Natural killer cell (primary cell): ENCODE measurements at regions not wholly inside any gene's neighbourhood (a gene's known extent, or its start where the extent isn't known, plus 50 kb on each side); places are given as distances from the start of the nearest gene placed in this dataset.

ENCODE experiments used
- ATAC-seq, 3 donors: fragments of 150-1000 bp in 2 of 3; fragments of 200-7000 bp in 1 of 3; cut with Tn5 transposase; 1 replicate in 1 of 3; 2 replicates in 2 of 3; pipeline ENCODE4 v1.10.0; 2021; ENCODE audit warnings: mild to moderate bottlenecking in 2 of 3, moderate library complexity in 2 of 3
- DNase-seq, 2 donors: peaks; one replicate each; pipeline versions ENCODE4 v3.0.0 to v3.0.0-alpha.2; 2013 to 2021; ENCODE audit warnings: mixed read lengths in 1 of 2
- H3K27ac ChIP-seq: one replicate; pipeline ENCODE4 v1.5.1; 2013; ENCODE audit warnings: mild to moderate bottlenecking, low read length
- H3K27me3 ChIP-seq: one replicate; pipeline ENCODE4 v1.6.1; 2013; ENCODE audit warnings: low read length; ENCODE audit not compliant: control insufficient read depth, insufficient read depth
- H3K36me3 ChIP-seq: one replicate; pipeline ENCODE4 v1.6.1; 2013; ENCODE audit warnings: low read length; ENCODE audit not compliant: control insufficient read depth, insufficient read depth
- H3K4me1 ChIP-seq: one replicate; pipeline ENCODE4 v1.6.1; 2013; ENCODE audit warnings: low read length; ENCODE audit not compliant: control insufficient read depth, insufficient read depth
- H3K4me3 ChIP-seq: one replicate; pipeline ENCODE4 v1.5.1; 2013; ENCODE audit warnings: low read length
- H3K9me3 ChIP-seq: one replicate; pipeline ENCODE4 v1.6.1; 2013; ENCODE audit warnings: low read length; ENCODE audit not compliant: control insufficient read depth, insufficient read depth
- H3K27ac Mint-ChIP-seq, 2 donors: one replicate each; pipeline ENCODE4 v1.8.0; 2022; ENCODE audit warnings: mild to moderate bottlenecking in 2 of 2, mixed read lengths in 2 of 2, moderate library complexity in 1 of 2
- H3K27me3 Mint-ChIP-seq, 2 donors: one replicate each; pipeline ENCODE4 v1.8.0; 2022; ENCODE audit warnings: low read depth in 2 of 2, mixed read lengths in 2 of 2
- H3K36me3 Mint-ChIP-seq: one replicate; pipeline ENCODE4 v1.8.0; 2022; ENCODE audit warnings: mixed read lengths
- H3K4me1 Mint-ChIP-seq, 2 donors: one replicate each; pipeline ENCODE4 v1.8.0; 2022; ENCODE audit warnings: mixed read lengths in 2 of 2
- H3K4me3 Mint-ChIP-seq: one replicate; pipeline ENCODE4 v1.8.0; 2022; ENCODE audit warnings: mild to moderate bottlenecking, moderate library complexity, mixed read lengths
- H3K9me3 Mint-ChIP-seq, 2 donors: one replicate each; pipeline ENCODE4 v1.8.0; 2022; ENCODE audit warnings: mixed read lengths in 2 of 2
- WGBS: methylation state at CpG from one replicate; pipeline ENCODE4 v1.1.7; 2013; ENCODE audit warnings: missing lambda C conversion rate; ENCODE audit not compliant: insufficient coverage; 5-methylcytosine and 5-hydroxymethylcytosine counted together
- intact Hi-C: fragments of 100-400 bp; cut with micrococcal nuclease; formaldehyde crosslinking; loops from one replicate; pipeline ENCODE4 v1.14.2; 2022
- TF ChIP-seq, protein P1 (sequence below): fragments of 200-600 bp; IDR thresholded peaks from one replicate; pipeline ENCODE4 v1.8.0; 2022; ENCODE audit warnings: antibody characterized with exemption

DNA sequence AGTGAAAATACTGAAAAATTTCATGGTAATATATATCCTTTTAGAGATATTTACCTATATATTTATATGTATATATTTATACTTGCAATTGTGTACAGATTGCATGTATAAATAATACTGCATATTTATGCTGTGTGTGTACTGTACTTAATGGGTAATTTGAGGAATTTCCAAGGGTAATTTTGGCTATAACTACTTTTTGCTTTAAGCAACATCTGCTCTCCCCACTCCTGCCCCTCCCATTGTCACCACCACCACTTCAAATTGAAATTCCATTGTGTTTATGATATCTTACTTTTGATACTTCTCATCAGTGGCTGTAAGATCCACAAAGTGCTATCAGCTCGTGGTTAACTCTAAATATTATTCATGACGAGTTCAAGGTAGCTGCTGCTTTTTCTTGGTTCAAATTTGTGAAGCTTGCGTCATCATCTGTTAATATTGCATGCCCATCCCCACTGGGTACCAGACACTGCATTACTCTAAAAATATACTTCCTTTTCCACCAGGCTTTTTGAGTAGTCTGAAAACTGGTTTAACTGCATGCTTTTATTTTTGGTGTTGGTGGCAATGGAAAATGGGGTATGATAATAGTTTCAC lies 91.7 kb upstream of the MITF start:
- Mint-ChIP-seq H3K27ac (no peak overlapping the region), H3K4me1 (no peaks in the 10 kb centered on the region), H3K27me3 (no peaks in the 10 kb centered on the region), H3K9me3 (no peaks in the 10 kb centered on the region), H3K4me3 (no peak overlapping the region), H3K36me3 (no peaks in the 10 kb centered on the region)
- 21% methylated on average over 3 of the region's 3 CpGs for WGBS
- H3K36me3 ChIP-seq = no peaks in the 10 kb centered on the region
- intact Hi-C loops = no loop called here
- no peak for DNase-seq
- no peak overlapping the region for H3K27ac ChIP-seq
- H3K4me3 ChIP-seq = no peak overlapping the region
- H3K27me3 ChIP-seq = no peaks in the 10 kb centered on the region
- TF ChIP-seq, protein P1, sequence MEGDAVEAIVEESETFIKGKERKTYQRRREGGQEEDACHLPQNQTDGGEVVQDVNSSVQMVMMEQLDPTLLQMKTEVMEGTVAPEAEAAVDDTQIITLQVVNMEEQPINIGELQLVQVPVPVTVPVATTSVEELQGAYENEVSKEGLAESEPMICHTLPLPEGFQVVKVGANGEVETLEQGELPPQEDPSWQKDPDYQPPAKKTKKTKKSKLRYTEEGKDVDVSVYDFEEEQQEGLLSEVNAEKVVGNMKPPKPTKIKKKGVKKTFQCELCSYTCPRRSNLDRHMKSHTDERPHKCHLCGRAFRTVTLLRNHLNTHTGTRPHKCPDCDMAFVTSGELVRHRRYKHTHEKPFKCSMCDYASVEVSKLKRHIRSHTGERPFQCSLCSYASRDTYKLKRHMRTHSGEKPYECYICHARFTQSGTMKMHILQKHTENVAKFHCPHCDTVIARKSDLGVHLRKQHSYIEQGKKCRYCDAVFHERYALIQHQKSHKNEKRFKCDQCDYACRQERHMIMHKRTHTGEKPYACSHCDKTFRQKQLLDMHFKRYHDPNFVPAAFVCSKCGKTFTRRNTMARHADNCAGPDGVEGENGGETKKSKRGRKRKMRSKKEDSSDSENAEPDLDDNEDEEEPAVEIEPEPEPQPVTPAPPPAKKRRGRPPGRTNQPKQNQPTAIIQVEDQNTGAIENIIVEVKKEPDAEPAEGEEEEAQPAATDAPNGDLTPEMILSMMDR = no peak
- no peaks in the 10 kb centered on the region for H3K4me1 ChIP-seq
- no peak for ATAC-seq
- H3K9me3 ChIP-seq = no peaks in the 10 kb centered on the region

DNA sequence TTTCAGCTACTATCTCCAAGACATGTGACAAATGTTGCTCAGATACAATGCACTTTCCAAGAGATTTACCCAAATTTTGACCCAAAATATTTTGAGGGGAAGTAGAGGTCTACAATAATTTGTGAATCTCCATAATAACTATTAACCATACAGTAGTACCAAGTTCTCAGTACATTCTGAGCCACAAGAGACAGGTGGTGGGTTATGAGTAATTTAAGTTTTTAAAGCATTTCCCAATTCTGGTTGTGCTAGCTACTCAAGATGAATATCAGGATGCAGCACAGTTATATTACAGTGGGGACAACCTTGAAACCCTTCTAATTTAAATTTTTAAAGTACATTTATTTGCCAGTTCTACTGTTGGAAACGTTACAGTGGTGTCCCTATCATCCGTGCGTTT lies 92.2 kb upstream of the MITF start:
- no peak overlapping the region for H3K4me3 Mint-ChIP-seq
- WGBS = no CpG with 5 or more reads among the region's 3 CpGs
- TF ChIP-seq, protein P1 = no peak
- H3K27ac Mint-ChIP-seq = no peak overlapping the region
- no peak for DNase-seq
- H3K4me1 Mint-ChIP-seq = no peaks in the 10 kb centered on the region
- no peaks in the 10 kb centered on the region for H3K36me3 Mint-ChIP-seq
- no peaks in the 10 kb centered on the region for H3K4me1 ChIP-seq
- intact Hi-C loops = no loop called here
- ATAC-seq = no peak
- H3K4me3 ChIP-seq = no peak overlapping the region
- H3K27me3 ChIP-seq = no peaks in the 10 kb centered on the region
- no peaks in the 10 kb centered on the region for H3K27me3 Mint-ChIP-seq
- no peaks in the 10 kb centered on the region for H3K9me3 Mint-ChIP-seq
- H3K27ac ChIP-seq = no peak overlapping the region
- no peaks in the 10 kb centered on the region for H3K36me3 ChIP-seq
- no peaks in the 10 kb centered on the region for H3K9me3 ChIP-seq

DNA sequence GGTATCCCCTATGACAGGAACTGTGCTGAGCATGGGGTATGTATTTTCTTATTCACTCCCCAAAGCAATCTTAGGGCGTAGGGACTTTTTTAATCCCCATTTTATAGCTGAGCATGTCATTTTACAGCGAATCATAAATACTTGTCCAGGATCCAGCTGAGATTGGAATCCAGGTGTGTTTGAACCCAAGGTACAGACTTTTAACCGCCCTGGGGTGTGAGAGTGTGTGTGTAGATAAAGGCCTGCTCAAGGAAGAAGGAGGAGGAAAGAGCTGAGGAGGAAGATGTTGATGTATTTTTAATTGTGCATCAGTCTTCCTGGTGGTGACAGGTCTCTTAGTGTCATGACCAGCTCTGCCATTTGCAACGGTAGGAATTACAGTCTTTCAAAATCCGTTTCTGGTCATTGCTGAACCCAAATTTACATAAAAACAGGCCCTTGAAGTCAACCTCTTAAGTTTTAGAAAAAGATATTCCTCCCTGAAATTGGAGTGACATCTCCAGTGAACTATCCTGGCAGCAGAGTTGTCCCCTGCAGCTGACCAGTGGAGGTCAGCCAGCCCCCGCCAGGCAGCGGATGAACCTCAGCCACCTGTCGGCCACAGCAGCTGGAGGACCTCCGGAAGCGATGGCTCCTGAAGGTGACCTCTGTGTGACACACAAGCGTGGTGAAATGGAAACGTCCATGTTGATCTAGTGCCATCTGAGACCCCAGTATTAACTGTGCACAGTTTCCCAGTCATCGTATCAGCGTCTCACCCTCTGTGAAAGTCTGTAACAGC lies 92.8 kb upstream of the MITF start:
- no peaks in the 10 kb centered on the region for H3K36me3 Mint-ChIP-seq
- 89% methylated on average over 14 of the region's 14 CpGs for WGBS
- H3K4me3 Mint-ChIP-seq = no peak overlapping the region
- DNase-seq = no peak
- Histone ChIP-seq H3K9me3 (no peaks in the 10 kb centered on the region), H3K4me3 (no peak overlapping the region), H3K27me3 (no peaks in the 10 kb centered on the region), H3K4me1 (no peaks in the 10 kb centered on the region), H3K27ac (no peak overlapping the region), H3K36me3 (no peaks in the 10 kb centered on the region)
- H3K4me1 Mint-ChIP-seq = no peaks in the 10 kb centered on the region
- no peaks in the 10 kb centered on the region for H3K9me3 Mint-ChIP-seq
- ATAC-seq = no peak
- H3K27ac Mint-ChIP-seq = no peak overlapping the region
- no peaks in the 10 kb centered on the region for H3K27me3 Mint-ChIP-seq
- intact Hi-C loops = no loop called here
- TF ChIP-seq, protein P1 = no peak
